ENCODE measurements at regions not wholly inside any gene's neighbourhood (a gene's known extent, or its start where the extent isn't known, plus 50 kb on each side); places are given as distances from the start of the nearest gene placed in this dataset.

- TF ChIP-seq CTCF (IDR thresholded peaks at IDR 0.05; ENCODE audit: borderline replicate concordance, extremely low read depth, low read length, poor library complexity, severe bottlenecking) (no peak), EZH2 (IDR thresholded peaks at IDR 0.05; ENCODE audit: borderline replicate concordance, low read depth, low read length, severe bottlenecking) (no peak)
Observed at GRCh38 chr3:176349706-176350105, 847.6 kb downstream of the TBL1XR1 start.
